ENCODE measurements at regions not wholly inside any gene's neighbourhood (a gene's known extent, or its start where the extent isn't known, plus 50 kb on each side); places are given as distances from the start of the nearest gene placed in this dataset.

DNA sequence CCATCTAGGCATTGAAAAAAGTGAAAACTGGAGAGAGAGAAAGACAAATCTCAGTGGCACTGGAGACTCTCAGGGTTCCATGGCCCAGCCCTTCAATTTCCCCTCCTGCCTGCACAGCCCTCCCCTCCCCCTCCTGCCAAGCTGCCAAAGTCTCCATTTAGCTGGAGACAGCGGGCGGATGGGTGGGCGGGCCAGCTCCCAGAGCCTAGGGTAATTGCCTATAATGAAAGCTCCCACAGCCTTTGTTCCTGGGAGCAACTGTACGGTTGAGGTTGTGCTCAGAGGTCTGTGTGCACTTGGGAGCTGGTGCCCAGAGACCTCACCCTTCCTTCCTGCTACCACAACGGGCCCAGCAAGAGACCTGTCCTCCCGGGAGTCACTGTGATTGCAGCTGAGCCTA is 89.6 kb downstream of the NAV1 start:
- TF ChIP-seq, protein P1, sequence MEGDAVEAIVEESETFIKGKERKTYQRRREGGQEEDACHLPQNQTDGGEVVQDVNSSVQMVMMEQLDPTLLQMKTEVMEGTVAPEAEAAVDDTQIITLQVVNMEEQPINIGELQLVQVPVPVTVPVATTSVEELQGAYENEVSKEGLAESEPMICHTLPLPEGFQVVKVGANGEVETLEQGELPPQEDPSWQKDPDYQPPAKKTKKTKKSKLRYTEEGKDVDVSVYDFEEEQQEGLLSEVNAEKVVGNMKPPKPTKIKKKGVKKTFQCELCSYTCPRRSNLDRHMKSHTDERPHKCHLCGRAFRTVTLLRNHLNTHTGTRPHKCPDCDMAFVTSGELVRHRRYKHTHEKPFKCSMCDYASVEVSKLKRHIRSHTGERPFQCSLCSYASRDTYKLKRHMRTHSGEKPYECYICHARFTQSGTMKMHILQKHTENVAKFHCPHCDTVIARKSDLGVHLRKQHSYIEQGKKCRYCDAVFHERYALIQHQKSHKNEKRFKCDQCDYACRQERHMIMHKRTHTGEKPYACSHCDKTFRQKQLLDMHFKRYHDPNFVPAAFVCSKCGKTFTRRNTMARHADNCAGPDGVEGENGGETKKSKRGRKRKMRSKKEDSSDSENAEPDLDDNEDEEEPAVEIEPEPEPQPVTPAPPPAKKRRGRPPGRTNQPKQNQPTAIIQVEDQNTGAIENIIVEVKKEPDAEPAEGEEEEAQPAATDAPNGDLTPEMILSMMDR (IDR thresholded peaks at IDR 0.05; ENCODE audit: insufficient read depth, low read length), result no peak
- TF ChIP-seq POLR2AphosphoS5 (IDR thresholded peaks at IDR 0.05; ENCODE audit: low read depth), result no peak

All from HL-60 (cell line).